ENCODE measurements at regions not wholly inside any gene's neighbourhood (a gene's known extent, or its start where the extent isn't known, plus 50 kb on each side); places are given as distances from the start of the nearest gene placed in this dataset.
"Not testable (repeated sequence)": the region's sequence is repeated elsewhere in the genome, so short reads cannot be mapped to it uniquely, and the experiment has no call there.

- in situ Hi-C loops (cut with HindIII; ENCODE audit: low sequenced_read_pairs) = no loop called here
Measured at GRCh38 chr4:82194329-82194728, 179.5 kb downstream of the HNRNPD start.

GRCh38 chr4:82192017-82192673 is 181.6 kb downstream of the HNRNPD start:
- in situ Hi-C loops (cut with HindIII; ENCODE audit: low sequenced_read_pairs) = no loop called here

- in situ Hi-C loops (cut with HindIII; ENCODE audit: low sequenced_read_pairs) = no loop called here
Measured at GRCh38 chr4:82181789-82182188, 192.0 kb downstream of the HNRNPD start.

- in situ Hi-C loops (cut with HindIII; ENCODE audit: low sequenced_read_pairs) = no loop called here
Measured at GRCh38 chr4:82172186-82172585, 201.6 kb downstream of the HNRNPD start.

DNA sequence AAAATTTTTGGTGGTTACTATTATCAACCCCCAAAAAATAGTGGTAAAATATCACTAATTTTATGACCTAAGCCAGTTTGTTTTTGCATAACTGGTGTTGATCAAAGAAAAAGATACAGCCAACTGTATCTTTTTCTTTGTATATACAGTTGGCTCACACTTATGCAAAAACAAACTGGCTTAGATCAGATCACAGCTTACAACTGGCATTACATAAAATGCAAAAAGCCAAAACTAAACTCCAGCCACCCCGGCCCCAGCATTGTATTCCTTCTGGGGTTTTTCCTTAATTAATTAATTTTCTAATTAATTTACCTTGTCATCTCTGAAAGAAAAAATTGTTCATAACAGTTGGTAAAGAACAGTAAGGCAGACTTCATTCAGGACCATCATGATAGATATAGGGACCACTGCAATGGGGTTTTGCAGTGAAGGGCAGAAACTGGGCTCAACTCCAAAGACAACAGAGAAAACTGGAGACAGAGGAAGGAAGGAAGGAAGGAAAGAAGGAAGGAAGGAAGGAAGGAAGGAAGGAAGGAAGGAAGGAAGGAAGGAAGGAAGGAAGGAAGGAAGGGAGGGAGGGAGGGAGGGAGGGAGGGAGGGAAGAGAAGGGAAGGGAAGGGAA is 202.1 kb downstream of the HNRNPD start:
- in situ Hi-C loops (cut with HindIII; ENCODE audit: low sequenced_read_pairs) = no loop called here

GRCh38 chr4:82149750-82150149 is 224.0 kb downstream of the HNRNPD start:
- in situ Hi-C loops (cut with HindIII; ENCODE audit: low sequenced_read_pairs) = no loop called here

DNA sequence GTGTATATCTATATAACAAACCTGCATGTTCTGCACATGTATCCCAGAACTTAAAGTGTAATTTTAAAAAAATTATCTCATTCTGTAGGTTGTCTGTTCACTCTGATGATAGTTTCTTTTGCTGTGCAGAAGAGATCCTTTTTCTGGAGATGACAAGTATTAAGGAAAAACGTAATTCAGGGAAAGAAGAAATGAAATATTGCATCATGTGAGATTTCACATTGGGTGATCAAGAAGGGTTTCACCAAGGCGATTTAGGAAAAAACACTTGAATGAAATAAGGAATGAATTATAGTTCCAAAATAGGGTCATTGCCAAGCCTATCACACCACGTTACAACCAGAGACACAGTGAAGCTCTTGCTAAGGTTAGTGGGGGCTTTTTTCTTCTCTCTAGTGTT is 227.9 kb downstream of the HNRNPD start:
- in situ Hi-C loops (cut with HindIII; ENCODE audit: low sequenced_read_pairs) = no loop called here

- in situ Hi-C loops (cut with HindIII; ENCODE audit: low sequenced_read_pairs) = no loop called here
Measured at GRCh38 chr4:82140422-82140821, 233.4 kb downstream of the HNRNPD start.

DNA sequence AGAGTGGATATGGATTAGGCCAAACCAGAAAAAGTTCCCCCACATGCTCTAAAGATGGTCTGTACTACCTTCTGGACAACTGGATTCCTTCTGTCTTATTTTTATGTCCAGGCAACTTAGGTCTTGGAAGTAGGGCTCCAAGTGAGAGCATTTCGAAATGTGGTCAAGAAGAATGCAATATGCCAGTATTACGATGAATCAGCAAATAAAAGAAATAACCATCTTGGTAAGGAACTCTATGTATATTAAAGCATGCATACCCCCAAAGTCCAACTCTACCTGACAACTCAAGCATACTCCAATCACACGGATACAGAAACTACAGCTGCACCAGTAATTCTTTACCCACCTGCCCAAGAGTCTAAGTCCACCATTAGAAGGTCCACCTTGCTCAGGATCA is 234.5 kb downstream of the HNRNPD start:
- in situ Hi-C loops (cut with HindIII; ENCODE audit: low sequenced_read_pairs) = no loop called here

DNA sequence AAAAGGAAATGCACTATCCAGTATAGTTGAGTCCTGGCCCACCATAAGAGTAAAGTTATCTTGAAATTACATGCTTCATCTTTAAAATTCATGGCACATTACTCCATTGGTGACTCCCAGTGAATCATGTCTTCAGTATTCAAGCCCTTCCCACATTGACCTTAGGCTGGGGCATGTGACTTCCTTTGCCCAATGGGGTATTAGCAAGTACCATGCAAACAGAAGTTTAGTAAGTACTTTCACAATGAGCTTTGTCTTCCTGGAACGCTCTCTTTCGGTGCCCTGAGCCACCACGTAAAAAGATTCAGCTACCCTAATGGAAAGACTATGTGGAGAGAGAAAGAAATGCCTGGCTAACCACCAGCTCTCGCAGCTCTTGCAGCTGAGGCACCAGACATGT is 235.4 kb downstream of the HNRNPD start:
- in situ Hi-C loops (cut with HindIII; ENCODE audit: low sequenced_read_pairs) = no loop called here

DNA sequence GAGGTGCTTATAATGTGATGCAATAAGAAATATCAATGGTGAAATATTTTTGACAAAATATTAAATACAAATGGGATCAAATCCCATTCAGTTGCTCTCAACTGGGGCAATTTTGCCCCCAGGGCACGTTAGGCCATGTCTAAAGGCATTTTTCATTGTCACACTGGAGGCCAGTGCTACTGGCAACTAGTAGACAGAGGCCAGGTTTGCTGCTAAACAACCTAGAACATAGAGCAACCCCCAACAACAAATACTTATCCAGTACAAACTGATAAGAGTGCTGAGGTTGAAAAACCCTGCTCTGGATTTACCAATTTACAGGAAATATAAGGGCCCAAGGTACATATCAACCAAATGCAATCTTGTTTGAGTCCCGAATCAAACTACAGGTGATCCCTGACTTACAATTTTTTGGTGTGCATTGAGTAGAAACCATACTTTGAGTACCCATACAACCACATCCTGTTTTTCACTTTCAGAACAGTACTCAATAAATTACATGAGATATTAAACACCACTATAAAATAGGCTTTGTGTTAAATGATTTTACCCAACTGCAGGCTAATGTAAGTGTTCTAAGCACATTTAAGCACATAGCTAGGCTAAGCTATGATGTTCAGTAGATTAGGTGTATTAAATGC is 237.5 kb downstream of the HNRNPD start:
- in situ Hi-C loops (cut with HindIII; ENCODE audit: low sequenced_read_pairs) = no loop called here

DNA sequence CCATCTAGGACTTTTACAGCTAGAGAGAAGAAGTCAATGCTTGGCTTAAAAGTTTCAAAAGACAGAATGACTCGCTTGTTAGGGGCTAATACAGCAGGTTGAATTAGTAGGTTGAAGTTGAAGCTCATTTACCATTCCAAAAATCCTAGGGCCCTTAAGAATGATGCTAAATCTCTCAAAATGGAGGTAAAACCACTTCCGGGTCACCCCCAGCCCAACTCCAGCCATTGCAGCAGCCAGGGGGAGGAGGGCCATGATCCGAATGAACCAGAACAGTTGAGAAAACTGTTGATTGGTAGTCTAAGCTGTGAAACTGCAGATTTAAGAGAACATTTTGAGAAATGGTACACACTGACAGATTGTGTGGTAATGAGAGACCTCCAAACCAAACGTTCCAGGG is 245.4 kb downstream of the HNRNPD start:
- in situ Hi-C loops (cut with HindIII; ENCODE audit: low sequenced_read_pairs) = no loop called here

GRCh38 chr4:82126512-82127040 is 247.2 kb downstream of the HNRNPD start:
- in situ Hi-C loops (cut with HindIII; ENCODE audit: low sequenced_read_pairs) = no loop called here

DNA sequence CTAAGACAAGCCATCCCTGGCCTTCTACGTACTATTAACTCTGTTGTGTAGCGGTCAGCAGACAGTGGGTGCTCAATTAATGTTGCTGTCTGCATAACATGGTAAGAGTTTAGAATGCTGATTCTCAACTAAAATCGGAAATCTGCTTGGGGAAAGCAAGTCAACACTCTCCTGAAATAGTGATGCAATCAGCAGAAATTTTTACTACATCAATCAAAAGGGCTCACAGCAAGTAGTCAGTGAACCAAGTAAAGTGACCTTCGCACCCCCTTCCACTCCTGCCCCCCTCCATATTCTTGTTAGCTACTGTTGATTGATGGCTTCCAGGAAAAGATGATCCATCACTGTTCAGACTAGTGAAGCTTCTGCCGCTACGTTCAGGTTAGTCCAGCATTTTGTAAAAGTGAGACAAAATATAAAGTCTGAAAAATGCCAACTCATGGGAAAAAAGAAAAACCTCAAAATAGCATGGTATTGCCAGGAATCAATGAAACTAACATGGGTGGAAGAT is 247.9 kb downstream of the HNRNPD start:
- in situ Hi-C loops (cut with HindIII; ENCODE audit: low sequenced_read_pairs) = no loop called here

DNA sequence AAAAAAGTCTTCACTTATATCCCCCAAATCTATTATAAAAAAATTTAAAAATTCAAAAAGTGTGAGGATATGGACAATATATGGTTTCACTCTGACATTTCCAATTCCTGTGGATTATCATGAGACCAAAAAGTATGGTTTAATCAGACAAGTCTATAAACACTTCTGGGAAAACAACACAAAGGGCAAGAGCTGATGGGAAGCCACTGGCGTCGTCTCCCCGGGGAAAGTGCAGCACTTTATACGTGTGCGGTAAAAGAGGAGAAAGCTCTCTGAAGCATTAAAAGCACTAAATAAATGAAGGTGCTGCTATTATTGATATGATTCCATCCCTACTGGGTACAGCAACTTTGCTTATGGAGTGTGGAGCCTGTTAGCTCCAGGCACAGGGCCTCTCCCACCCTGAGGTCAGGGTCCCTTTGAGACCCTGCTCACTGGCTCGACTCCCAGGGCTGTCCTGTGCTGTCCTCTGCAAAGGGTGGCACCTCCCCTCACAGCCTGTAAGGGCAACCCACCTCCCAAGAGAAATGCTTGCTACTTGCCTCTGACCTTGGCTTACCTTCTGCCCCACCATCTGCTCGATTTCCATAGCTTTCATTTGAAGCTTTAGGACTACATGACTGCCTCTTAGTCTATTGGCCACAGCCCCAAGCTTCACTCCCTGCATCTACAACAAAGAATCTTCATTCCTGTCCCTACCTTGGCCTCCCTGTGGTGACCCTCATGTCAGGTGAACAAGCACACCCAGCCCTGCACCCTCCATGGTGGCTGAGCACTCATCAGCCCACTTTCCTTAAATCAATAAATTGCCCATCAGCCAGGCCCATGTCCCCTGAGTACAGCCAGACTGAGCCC is 248.6 kb downstream of the HNRNPD start:
- in situ Hi-C loops (cut with HindIII; ENCODE audit: low sequenced_read_pairs) = no loop called here

GRCh38 chr4:82124365-82124764 is 249.4 kb downstream of the HNRNPD start:
- in situ Hi-C loops (cut with HindIII; ENCODE audit: low sequenced_read_pairs) = no loop called here

GRCh38 chr4:82123934-82124333 is 249.9 kb downstream of the HNRNPD start:
- in situ Hi-C loops (cut with HindIII; ENCODE audit: low sequenced_read_pairs) = no loop called here

DNA sequence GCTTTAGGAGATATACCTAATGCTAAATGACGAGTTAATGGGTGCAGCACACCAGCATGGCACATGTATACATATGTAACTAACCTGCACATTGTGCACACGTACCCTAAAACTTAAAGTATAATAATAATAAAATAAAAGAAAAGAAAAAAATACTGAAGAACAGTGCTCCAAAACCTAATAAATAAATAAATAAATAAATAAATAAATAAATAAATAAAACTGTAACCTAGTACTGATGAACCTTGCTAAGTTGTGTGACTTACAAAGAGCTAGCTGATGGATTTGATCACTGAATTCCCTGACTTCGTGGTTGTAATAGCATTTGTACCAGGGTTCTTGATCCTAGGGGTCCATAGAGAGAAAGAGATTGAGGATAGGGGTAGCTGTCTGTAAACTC is 258.6 kb downstream of the HNRNPD start:
- in situ Hi-C loops (cut with HindIII; ENCODE audit: low sequenced_read_pairs) = not testable (repeated sequence)

GRCh38 chr4:82108506-82108905 is 265.3 kb downstream of the HNRNPD start:
- in situ Hi-C loops (cut with HindIII; ENCODE audit: low sequenced_read_pairs) = no loop called here

GRCh38 chr4:82104578-82104977 is 269.2 kb downstream of the HNRNPD start:
- in situ Hi-C loops (cut with HindIII; ENCODE audit: low sequenced_read_pairs) = no loop called here

Data from endothelial cell of hepatic sinusoid (primary cell).